H4 (cell line): ENCODE measurements at regions not wholly inside any gene's neighbourhood (a gene's known extent, or its start where the extent isn't known, plus 50 kb on each side); places are given as distances from the start of the nearest gene placed in this dataset.
"Not testable (repeated sequence)": the region's sequence is repeated elsewhere in the genome, so short reads cannot be mapped to it uniquely, and the experiment has no call there.

Source experiments
- DNase-seq: peaks from one replicate; pipeline ENCODE4 v3.0.0-alpha.2; 2015; ENCODE audit warnings: low spot score

- DNase-seq, result no peak
Observed at GRCh38 chr4:44978020-44978419, 251.7 kb upstream of the GNPDA2 start.

GRCh38 chr4:44965435-44966095 lies 239.2 kb upstream of the GNPDA2 start:
- DNase-seq, result no peak

- not testable (repeated sequence) for DNase-seq
Observed at GRCh38 chr4:44964086-44964485, 237.7 kb upstream of the GNPDA2 start.

- DNase-seq, result no peak
Observed at GRCh38 chr4:44961001-44961755, 234.8 kb upstream of the GNPDA2 start.

GRCh38 chr4:44931720-44932119 lies 205.4 kb upstream of the GNPDA2 start:
- no peak for DNase-seq

- no peak for DNase-seq
Observed at GRCh38 chr4:44928785-44929184, 202.4 kb upstream of the GNPDA2 start.

- DNase-seq, result peak; percentile 55
Observed at GRCh38 chr4:44927399-44928380, 201.3 kb upstream of the GNPDA2 start.

- DNase-seq, result peak; percentile 63
Observed at GRCh38 chr4:44916411-44916810, 190.1 kb upstream of the GNPDA2 start.

- no peak for DNase-seq
Observed at GRCh38 chr4:44914748-44915147, 188.4 kb upstream of the GNPDA2 start.

GRCh38 chr4:44914223-44914622 lies 187.9 kb upstream of the GNPDA2 start:
- no peak for DNase-seq

GRCh38 chr4:44912980-44913379 lies 186.6 kb upstream of the GNPDA2 start:
- no peak for DNase-seq

GRCh38 chr4:44908565-44908964 lies 182.2 kb upstream of the GNPDA2 start:
- DNase-seq, result no peak

GRCh38 chr4:44872246-44872645 lies 145.9 kb upstream of the GNPDA2 start:
- DNase-seq, result no peak

- no peak for DNase-seq
Observed at GRCh38 chr4:44871133-44871532, 144.8 kb upstream of the GNPDA2 start.

GRCh38 chr4:44869985-44870384 lies 143.6 kb upstream of the GNPDA2 start:
- DNase-seq, result no peak

- DNase-seq, result no peak
Observed at GRCh38 chr4:44869222-44869882, 143.0 kb upstream of the GNPDA2 start.

GRCh38 chr4:44861756-44862155 lies 135.4 kb upstream of the GNPDA2 start:
- no peak for DNase-seq

GRCh38 chr4:44859477-44859876 lies 133.1 kb upstream of the GNPDA2 start:
- DNase-seq, result no peak

GRCh38 chr4:44848466-44848865 lies 122.1 kb upstream of the GNPDA2 start:
- DNase-seq, result no peak

- DNase-seq, result no peak
Observed at GRCh38 chr4:44845993-44846392, 119.6 kb upstream of the GNPDA2 start.

- no peak for DNase-seq
Observed at GRCh38 chr4:44845309-44845708, 119.0 kb upstream of the GNPDA2 start.

- DNase-seq, result no peak
Observed at GRCh38 chr4:44842531-44842930, 116.2 kb upstream of the GNPDA2 start.
